ENCODE measurements at regions not wholly inside any gene's neighbourhood (a gene's known extent, or its start where the extent isn't known, plus 50 kb on each side); places are given as distances from the start of the nearest gene placed in this dataset.

- no peak for DNase-seq (ENCODE audit: low read depth)
Observed at GRCh38 chr20:39627765-39628164, 665.6 kb downstream of the DHX35 start.

- DNase-seq (ENCODE audit: low read depth), result no peak
Observed at GRCh38 chr20:39624316-39624715, 662.2 kb downstream of the DHX35 start.

GRCh38 chr20:39623584-39624234 is 661.6 kb downstream of the DHX35 start:
- no peak for DNase-seq (ENCODE audit: low read depth)

GRCh38 chr20:39619271-39619785 is 657.2 kb downstream of the DHX35 start:
- DNase-seq (ENCODE audit: low read depth), result no peak

DNA sequence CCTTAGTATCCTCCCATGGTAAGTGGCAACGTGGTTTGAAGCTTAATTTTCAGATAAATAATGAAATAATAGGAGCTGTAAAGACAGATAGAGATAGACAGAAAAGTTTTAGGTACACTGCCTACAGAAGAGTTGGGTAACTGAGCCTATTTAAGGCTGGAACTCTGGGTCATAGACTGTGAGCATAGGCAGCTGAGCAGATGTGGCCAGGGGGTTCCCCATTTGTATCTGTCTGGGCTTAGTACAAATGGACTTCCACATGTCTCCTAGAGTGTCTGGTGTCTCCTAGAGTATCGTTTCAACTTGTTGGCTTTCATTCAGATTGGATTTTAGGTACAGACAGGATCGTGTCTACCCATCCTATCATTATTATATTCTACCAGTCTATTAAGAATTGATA is 649.8 kb downstream of the DHX35 start:
- DNase-seq (ENCODE audit: low read depth), result no peak

- DNase-seq (ENCODE audit: low read depth), result no peak
Observed at GRCh38 chr20:39607141-39607540, 645.0 kb downstream of the DHX35 start.

DNA sequence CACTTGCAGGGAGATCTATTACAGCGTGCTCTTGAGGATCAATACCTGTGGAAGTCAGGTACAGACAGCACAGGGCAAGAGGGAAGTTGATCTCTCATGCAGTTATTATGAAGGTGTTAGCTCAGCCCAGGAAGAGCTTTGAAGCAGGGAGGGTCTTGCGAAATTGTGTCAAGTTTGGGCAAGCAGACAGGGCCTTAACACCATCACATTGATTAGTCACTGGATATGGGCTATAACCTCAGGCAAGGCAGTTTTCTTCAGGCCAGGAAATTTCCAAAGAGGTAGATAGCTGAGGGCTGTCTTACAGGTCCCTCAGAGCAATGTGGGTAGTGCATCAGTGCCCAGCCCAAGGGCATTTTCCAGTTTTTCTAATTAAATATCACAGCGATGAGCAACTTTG is 643.8 kb downstream of the DHX35 start:
- no peak for DNase-seq (ENCODE audit: low read depth)

- DNase-seq (ENCODE audit: low read depth), result no peak
Observed at GRCh38 chr20:39605361-39605760, 643.2 kb downstream of the DHX35 start.

DNA sequence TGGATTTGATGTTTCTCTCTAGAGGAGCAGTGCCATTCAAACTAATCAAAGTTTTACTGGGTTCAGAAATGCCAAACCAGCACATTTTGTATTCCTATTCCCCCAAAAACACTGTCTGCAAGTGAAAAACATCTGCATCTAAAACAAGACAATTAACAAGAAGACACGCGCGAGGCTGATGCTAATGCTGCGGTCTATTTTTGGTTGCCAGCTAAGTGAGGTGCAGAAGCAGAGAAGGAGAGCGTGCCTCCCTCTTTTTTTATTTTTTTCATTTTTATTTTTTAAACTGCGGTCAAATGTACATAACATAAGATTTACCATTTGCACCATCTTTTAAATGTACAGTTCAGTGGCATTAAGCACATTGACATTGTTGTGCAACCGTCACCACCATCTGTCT is 641.1 kb downstream of the DHX35 start:
- DNase-seq (ENCODE audit: low read depth), result no peak

DNA sequence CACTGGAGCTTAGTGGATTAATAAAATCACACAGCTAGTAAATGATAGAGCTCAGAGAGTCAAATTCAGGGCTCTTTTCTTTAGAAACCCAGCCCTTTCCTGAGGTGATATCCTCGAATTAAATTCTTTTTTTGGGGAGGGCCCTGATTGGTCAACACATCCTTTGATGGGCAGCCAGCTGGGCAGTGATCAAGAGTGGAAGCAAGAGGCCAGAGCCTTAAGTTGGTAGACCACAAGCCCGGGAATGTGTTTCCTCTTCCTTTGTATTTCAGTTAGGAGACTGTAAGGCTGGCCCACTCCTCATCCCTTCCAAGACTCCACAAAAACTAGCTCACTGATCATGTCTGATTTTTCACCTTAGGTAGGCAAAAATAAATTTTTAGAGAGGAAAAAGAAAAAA is 640.5 kb downstream of the DHX35 start:
- no peak for DNase-seq (ENCODE audit: low read depth)

DNA sequence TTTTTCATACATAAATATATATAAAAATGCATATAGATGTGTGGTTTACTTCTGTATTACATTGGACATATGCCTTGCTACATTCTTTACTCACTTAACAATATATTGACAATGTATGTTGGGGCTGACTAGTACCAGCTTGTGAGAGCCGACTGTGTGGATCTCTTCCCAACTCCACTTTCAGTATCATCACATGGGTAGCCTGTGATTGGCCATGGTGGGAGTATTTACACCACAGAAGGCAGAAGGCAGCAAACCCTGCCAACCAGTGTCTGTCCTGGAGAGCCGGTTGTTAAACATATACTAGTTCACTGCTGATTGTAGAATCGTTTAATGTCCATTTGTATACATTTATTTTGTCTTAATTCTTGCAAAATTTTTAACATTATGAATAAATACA is 638.7 kb downstream of the DHX35 start:
- DNase-seq (ENCODE audit: low read depth), result no peak

DNA sequence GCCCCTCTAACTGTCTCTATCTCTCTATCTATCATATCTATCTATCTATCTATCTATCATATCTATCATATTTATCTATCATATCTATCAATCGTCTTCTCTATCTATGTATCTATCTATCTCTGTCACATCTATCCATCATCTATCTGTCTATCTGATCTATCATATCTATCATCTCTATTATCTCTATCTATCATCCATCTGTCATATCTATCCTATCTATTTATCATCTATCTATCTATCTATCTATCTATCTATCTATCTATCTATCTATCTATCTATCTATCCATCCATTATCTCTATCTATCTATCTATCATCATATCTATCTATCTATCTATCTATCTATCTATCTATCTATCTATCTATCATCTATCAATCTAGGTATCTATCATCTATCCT is 638.0 kb downstream of the DHX35 start:
- no peak for DNase-seq (ENCODE audit: low read depth)

DNA sequence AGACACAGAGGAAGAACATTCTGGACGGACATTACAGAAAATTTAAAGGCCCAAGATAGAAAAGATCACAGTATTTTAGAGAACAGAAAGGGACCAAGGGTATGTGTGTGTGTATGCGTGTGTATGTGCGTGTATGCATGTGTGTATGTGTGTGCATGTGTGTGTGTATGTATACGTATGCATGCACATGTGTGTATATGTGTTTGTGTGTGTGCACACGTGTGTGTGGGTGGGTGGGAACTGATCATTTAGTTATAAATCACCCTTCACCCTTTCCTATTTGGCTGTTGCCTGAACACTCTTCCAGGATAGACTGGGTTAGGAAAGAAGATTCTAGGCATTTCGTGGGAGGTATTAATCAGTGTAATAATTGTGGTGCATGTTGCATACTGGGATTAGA is 634.4 kb downstream of the DHX35 start:
- no peak for DNase-seq (ENCODE audit: low read depth)

DNA sequence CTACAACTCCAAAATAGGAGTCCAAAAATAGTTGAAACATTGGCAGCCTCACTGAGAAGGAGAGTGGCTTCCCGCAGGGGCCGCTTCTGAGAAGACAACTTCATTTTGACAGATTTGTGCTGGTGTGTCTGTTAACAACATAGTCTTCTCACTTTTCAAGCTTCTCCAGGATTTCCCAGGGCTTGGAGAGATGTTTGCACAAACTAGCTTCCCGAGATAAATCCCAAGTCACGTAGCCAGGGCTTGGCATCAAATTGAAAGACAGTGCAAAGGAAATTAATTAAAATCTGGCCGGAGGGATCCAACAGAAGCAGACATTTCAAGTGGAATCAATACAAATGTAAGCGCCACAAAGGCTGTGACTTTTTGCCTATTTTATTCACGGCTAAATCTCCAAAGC is 630.2 kb downstream of the DHX35 start:
- no peak for DNase-seq (ENCODE audit: low read depth)

DNA sequence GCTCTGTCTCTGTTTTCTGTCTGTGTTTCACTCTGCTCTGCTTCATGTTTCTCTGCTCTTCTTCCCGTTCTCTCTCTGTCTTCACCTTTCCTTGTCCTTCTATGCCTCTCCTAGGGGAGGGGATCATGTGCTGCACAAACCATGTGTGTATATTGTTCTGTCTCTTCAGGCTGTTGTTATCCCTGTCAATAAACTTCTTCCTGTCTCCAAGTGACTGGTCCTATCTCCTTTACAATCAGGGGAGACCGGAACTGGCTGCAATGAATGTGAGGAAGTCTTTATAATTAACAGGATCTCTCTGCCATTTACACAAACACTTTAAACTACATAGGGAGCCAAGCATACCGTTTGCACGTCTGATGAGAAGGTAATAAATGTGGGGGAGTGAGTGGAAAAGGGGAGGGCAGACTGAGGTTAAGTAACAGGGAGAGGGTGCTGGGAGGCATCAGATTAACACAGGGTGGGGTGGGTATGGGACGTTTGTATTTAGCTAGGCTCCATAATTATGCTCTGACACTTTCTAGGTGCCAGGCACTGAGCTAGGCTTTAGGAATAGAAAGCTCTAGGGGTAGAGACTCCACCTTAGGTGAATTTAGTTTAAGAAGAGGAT is 626.1 kb downstream of the DHX35 start:
- no peak for DNase-seq (ENCODE audit: low read depth)

GRCh38 chr20:39581034-39581433 is 618.9 kb downstream of the DHX35 start:
- DNase-seq (ENCODE audit: low read depth), result no peak

- DNase-seq (ENCODE audit: low read depth), result no peak
Observed at GRCh38 chr20:39576771-39577170, 614.6 kb downstream of the DHX35 start.

DNA sequence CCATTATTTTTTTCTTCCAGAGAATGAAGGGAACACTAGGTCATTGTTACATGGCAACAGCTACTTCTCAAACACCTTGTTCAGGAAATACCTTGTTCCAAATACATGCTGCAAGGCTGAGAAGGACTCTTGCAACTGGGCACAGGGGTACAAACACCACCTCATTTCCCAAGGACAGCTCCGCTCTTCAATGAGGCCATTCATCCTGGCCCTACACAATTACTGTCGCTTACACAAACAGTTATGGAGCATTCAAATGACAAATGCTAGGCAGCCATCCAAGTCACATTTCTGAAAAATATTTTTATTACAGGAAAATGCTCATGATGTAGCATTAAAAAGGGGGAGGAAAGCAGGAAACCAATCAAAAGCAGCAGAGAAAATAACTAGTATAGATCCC is 611.9 kb downstream of the DHX35 start:
- no peak for DNase-seq (ENCODE audit: low read depth)

DNA sequence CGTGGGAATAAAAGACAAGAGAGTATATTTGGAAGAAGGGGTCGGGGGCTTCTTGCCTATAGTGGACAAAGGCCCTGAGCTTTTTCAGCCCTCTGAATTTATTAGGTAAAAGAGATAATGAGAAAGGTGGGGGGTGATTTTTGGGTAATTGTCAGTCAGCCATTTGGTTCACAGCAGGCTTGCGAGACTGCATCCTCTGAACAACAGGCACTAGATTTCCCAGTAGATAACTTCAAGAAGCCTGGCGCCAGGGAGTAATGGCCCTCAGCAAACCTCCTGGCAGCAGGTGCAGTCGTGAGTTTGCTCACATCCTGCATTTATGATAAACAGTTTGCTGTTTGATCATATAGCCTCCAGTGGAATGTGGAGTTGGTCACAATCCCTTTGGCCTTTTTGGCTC is 609.0 kb downstream of the DHX35 start:
- no peak for DNase-seq (ENCODE audit: low read depth)

DNA sequence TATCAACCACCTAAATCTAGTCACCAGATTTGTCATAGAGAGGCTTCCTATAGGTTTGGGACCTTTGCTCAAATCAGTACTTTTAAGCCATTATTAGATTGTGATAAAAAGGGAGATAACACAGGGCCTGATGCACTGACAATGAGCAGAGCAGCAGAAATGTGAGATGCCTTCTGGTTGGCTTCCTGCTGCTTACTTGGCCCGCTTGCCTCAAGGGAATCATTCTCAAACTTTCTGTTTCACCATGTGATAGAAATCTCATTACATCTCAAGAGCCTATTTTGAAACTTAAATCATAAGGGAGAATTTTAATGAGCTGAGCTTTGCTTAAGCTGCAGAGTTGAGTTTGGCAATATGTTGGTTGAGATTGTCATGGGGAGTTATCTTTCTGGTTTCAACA is 606.0 kb downstream of the DHX35 start:
- DNase-seq (ENCODE audit: low read depth), result no peak

GRCh38 chr20:39563349-39563748 is 601.2 kb downstream of the DHX35 start:
- DNase-seq (ENCODE audit: low read depth), result no peak

- no peak for DNase-seq (ENCODE audit: low read depth)
Observed at GRCh38 chr20:39554341-39554740, 592.2 kb downstream of the DHX35 start.

DNA sequence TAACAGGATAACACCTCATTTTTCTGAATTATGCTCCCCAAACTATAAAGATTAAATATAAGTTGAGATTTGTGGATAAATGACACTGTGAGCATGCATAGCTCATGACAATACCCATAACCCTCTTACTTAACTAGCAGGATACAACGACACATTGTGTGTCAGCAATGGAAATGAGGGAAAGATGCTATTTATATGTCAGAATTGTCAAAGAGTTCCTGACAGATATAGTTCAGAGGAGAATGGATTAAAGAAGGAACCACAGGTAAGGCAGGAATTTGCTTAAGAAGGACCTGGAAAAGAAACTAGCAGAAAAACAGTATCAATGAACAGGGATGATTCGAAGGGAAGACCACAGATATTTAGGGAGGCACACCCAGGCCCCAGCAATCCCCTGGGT is 591.0 kb downstream of the DHX35 start:
- no peak for DNase-seq (ENCODE audit: low read depth)

GRCh38 chr20:39549733-39550132 is 587.6 kb downstream of the DHX35 start:
- no peak for DNase-seq (ENCODE audit: low read depth)

All from activated T-helper 9 cell treated with anti-CD3 and anti-CD28 coated beads, Interleukin-2, amount 50 U/mL, for 16 hours (primary cell).